NCI-H146 (cell line): ENCODE measurements at regions not wholly inside any gene's neighbourhood (a gene's known extent, or its start where the extent isn't known, plus 50 kb on each side); places are given as distances from the start of the nearest gene placed in this dataset.

Experiments
- DNase-seq: peaks from one replicate; lab custom pipeline; 2025; lab: John Stamatoyannopoulos, UW

- no peak for DNase-seq
Observed at GRCh38 chr6:80457439-80457933, 351.0 kb downstream of the BCKDHB start.

- no peak for DNase-seq
Observed at GRCh38 chr6:80456724-80457438, 350.4 kb downstream of the BCKDHB start.

DNA sequence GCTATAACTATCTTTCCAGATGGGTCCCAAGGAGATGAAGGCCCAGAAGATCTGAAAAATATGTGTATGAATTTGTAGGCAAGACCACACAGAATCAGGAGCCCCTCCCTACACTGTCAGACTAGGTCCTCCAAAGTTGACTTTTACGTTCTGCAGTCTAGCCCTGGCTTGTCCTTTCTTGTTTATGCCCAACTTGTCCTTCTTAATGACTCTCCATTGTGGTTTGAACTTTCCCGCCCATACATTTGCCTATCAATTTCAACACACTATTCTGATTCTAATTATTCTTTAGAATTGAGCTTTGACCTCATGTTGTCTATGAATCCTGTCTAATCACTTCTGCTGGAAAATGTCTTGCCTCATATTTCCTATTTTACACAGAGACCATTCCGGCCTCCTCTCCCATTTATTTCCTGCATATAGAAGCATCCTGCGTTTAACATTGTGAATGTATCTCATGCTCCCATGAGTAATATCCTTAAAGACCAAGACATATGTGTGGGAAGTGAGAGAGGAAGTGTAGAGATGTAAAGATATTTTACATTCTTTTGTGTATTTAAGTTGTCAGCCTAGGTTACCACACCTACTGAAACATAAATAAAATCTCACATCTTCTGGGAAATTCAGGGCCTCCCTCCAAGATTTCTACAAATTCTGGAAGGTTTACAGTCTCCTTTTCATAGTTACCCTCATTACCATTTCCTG lies 348.3 kb downstream of the BCKDHB start:
- no peak for DNase-seq

GRCh38 chr6:80454197-80454596 lies 347.7 kb downstream of the BCKDHB start:
- no peak for DNase-seq

DNA sequence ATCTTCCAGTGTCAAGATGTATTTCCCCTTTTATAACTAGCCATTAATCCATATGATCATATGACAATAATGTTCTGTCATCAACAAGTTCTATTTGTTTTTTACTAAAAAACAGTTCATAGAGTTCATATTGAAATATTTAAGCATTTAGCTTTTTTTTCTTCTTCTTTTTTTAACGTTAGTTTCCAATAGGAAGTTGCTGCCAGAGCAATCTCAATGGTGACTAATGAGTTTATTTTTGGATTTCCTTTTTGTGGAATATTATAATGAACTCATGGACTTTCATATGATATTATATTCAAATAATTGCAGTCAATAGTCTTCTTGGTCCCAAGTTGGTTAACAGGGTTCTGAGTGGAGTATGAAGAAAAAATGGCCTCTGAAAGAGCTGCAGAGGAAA lies 343.3 kb downstream of the BCKDHB start:
- DNase-seq = no peak

GRCh38 chr6:80446454-80447045 lies 340.1 kb downstream of the BCKDHB start:
- no peak for DNase-seq

DNA sequence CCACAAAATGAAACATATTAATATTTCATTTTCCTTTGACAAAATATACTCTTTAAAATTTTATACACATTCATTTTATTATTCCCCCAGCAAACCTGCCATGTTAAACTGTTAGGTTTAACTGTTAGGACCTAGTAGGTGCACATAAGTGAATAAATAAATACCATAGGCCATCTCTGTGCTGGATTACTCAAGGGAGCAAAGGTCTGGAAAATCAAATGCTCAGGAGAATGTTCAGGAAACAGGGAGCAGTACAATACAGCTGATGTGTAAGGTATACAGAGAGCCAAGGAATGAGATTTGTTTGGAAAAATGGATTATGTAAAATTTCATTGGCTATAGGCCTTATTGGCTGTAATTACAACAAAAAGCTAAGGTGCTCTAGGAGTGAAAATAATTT lies 339.3 kb downstream of the BCKDHB start:
- DNase-seq = no peak

- no peak for DNase-seq
Observed at GRCh38 chr6:80442366-80442765, 335.9 kb downstream of the BCKDHB start.

GRCh38 chr6:80441131-80441530 lies 334.7 kb downstream of the BCKDHB start:
- no peak for DNase-seq

DNA sequence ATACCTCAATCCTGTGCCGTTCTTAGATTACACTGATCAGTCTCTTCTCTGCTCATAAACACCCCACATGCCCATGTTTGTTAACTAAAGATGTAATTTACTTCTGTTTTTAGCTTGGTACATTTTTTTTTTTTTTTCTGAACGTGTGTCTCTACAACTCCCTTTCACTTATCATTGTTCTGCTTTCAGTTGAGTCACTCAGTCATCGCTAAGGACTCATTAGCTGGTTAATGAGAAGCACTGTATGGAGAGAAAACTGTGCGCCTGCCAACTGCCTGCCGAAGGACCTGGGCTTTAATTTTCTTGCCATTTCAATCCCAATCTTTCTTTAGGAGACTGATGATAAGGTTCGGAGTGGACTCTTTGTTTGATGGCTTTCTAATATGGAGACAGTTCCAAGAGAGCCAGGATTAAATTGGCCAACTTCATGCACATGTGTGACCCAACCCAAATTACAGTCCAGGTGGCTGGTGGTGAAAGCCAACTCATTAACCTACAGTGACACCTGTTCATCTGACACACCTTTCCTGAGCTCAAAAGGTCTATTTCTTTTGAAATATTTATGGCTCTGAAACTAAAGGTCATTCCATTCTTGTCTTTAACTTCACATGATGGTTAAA lies 334.1 kb downstream of the BCKDHB start:
- DNase-seq = no peak

DNA sequence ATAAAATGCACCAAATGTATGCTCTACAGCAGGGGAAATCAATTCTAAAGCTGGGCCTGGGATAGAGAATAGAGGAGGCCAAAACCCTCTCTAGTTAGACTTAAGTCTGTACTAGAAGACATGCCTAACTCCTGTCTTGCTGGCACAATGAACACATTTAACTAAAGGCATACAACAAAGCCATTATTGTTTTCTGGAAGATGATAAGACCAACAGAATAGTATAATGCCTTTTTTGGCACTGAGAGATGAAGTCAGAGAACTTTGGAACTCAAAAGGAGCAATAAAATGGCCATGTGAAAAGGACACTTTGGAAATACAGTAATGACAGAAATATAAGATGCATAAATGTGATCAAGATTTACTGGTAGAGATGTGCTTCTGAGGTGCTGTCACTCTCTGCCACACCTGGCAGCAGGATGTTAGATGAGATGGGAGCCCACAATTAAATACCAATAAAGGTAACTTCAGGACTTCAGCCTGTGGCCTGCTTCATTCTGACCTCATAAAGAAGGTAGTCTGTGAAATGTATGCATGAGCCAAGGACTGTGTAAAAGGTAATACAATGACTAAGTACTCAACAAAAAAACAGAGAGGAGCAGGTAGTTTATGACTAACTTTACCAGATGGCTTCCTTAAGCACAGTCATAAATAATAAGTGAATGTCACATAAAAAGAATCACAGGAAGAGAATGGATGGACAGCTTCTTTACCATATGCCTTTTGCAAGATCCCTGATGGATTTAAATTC lies 333.4 kb downstream of the BCKDHB start:
- DNase-seq = no peak

- no peak for DNase-seq
Observed at GRCh38 chr6:80438772-80439171, 332.3 kb downstream of the BCKDHB start.

- DNase-seq = no peak
Observed at GRCh38 chr6:80437801-80438200, 331.3 kb downstream of the BCKDHB start.

- no peak for DNase-seq
Observed at GRCh38 chr6:80437221-80437620, 330.8 kb downstream of the BCKDHB start.

DNA sequence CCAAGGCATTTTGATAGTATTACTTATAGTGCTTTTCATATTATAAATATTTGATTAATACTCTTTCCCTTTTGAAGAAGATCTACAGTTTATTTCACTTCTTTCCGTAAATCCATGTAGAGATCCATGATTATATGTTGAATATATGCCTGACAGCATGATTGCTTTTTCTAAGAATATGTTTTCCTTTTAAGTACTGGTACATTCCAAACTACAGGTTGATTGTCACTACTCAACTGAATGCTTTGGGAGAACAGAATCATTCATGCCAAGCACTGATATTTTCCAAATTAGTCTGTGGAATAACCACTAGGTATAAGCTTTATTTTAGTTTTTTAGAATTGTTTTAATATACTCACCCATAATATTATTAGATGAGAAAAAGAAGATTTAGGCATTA lies 330.2 kb downstream of the BCKDHB start:
- no peak for DNase-seq

DNA sequence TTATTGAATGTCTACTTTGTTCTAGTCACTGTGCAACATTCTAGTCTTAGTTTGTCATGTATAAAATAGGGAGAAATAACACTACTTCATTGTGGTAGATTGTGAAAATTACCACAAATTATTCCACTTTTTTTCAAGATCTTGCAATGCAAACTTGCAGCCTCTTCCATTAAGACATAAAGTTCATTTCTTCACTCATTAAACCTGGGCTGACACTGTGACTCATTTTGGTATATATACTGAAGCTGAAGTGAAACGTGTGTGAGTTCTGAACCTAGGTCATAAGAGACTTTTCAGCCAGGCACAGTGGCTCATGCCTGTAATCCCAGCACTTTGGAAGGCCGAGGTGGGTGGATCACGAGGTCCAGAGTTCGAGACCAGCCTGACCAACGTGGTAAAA lies 329.0 kb downstream of the BCKDHB start:
- no peak for DNase-seq

GRCh38 chr6:80434691-80435350 lies 328.4 kb downstream of the BCKDHB start:
- no peak for DNase-seq

DNA sequence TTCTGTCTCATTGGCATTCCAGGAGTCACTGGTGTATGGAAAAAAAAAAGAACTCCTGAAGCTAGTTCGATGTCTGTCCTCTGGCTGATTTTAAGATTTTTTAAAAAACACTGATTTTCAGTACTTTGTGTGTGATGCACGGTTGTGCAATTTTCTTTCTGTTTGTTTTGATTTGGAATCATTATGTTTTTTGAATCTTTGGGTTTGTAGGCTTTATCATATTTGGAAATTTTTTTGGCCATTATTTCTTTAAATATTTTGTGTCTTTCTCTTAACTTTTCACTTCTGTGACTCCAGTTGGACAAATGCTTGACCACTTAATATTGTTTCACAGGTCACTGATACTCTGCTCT lies 327.2 kb downstream of the BCKDHB start:
- DNase-seq = no peak

- no peak for DNase-seq
Observed at GRCh38 chr6:80433010-80433672, 326.7 kb downstream of the BCKDHB start.

DNA sequence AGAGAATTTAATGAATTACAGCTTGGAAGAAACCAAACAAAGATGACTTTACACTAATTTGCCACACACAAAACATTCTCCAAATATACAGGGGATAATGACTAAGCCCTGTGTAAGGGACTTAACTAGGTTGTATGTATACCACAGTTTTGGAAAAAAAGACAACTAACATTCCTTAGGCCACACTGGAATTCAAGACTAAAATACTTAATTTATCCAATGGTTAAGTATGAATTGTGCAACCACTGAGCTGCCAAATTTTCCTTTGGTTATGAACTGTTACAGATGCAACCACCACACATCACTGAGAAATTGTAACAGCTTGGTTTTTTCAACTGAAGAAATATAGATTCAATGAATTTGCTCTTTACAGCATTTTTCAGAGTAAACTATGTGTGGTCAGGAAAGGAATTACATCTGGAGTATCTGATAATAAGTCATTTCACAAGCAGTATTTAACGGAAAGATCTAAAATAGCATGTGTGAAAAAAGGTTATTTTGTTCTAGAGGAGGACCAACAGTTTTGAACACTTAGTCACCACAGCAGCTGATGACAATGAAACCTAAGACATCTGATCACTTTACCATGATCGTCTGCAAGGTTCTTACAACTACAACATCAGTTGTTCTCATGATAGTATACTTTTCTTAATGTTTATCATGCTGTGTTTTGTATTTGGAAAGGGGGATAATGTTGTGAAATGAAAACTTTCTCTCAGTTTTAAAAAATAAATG lies 318.8 kb downstream of the BCKDHB start:
- no peak for DNase-seq
